ENCODE measurements at regions not wholly inside any gene's neighbourhood (a gene's known extent, or its start where the extent isn't known, plus 50 kb on each side); places are given as distances from the start of the nearest gene placed in this dataset.

- DNase-seq: no peak
Measured at GRCh38 chr2:103814016-103814415, 1039.9 kb upstream of the POU3F3 start.

- no peak for DNase-seq
Measured at GRCh38 chr2:103815731-103816130, 1038.2 kb upstream of the POU3F3 start.

GRCh38 chr2:103817746-103818145 is 1036.2 kb upstream of the POU3F3 start:
- no peak for DNase-seq

- no peak for DNase-seq
Measured at GRCh38 chr2:103818176-103818575, 1035.7 kb upstream of the POU3F3 start.

GRCh38 chr2:103819599-103819998 is 1034.3 kb upstream of the POU3F3 start:
- no peak for DNase-seq

DNA sequence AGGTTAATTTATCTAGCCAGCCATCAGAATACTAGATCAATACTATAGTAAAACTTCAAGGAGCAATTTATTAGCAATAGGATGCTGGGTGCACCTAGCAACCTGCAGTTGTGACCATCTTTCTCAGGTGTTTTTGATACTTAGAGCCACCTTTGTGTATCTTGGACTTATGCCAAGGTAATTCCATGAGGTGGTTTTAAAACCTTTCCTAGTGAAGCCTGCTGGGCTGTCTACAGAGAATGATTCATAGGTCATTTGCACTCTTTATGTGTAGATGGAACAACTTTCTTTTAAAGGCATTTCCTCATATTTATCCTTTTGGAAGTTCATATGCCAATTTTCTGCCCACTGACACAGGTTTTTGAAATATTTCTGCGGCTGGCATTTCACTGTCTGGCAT is 1030.1 kb upstream of the POU3F3 start:
- DNase-seq: peak; percentile 28

DNA sequence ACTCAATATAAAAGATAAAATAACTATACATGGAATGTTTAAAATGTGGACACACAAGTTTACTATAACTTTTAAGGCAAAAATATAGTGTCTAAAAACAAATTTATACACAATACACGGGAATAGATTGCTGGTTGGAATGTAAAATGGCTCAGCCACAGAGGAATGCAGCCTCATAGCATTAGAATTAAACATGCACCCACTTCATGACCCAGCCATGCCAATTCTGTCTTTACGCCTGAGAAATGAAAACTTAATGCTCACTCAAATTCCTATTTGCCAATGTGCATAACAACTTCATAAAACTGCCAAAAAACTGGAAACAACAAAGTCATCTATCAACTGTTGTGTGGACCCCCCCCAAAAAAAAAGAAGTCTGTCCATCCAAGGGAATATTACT is 1006.6 kb upstream of the POU3F3 start:
- no peak for DNase-seq

GRCh38 chr2:103859238-103859637 is 994.7 kb upstream of the POU3F3 start:
- DNase-seq: no peak

- no peak for DNase-seq
Measured at GRCh38 chr2:103860016-103860415, 993.9 kb upstream of the POU3F3 start.

DNA sequence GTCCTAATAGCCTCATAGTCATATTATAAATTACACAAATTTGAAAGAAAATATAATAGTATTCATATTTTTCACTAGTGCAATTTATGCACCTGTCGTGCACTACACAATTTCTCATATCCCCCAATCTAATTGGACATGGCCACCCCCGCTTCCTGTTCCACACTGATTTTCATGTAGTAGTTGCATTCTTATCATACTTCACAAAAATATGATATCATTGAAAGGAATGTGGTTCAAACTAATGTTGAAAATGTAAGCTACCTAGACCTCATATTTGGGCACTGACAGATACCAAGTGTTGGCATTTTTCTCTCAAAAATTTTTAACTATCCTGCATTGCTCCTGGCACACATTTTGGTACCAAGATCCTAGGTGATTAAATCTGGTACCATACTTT is 985.5 kb upstream of the POU3F3 start:
- DNase-seq: no peak

DNA sequence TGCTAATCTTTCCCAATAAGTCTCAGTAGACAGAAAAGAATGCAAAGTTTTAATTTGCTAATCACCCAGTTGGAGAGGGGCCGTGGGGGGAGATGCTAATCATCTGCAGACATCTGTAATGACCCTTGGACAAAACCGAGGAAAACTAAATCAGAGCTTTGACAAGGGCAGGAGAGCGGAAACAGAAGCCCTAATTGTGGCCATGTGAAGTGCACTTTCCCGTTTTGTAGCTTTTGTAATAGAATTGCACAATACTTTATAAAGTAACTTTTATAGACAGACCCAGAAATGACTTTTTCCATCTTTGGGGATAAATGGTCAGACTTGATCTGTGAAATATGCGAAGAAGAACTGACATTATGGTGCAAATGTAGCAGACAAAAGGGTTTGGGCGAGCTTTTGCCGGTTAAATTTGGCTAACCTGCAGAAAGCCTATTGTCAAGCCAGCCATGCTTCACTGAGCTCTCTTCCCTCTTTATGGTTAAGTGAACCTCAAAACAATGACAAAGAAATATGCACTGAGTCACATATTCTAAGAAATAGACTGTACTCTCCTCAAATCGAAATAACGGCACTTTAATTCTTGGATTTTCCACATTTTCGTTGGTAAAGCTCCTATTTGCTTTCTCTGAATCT is 980.1 kb upstream of the POU3F3 start:
- DNase-seq: no peak

- no peak for DNase-seq
Measured at GRCh38 chr2:103875131-103875530, 978.8 kb upstream of the POU3F3 start.

- no peak for DNase-seq
Measured at GRCh38 chr2:103875531-103875930, 978.4 kb upstream of the POU3F3 start.

- no peak for DNase-seq
Measured at GRCh38 chr2:103876611-103877010, 977.3 kb upstream of the POU3F3 start.

- no peak for DNase-seq
Measured at GRCh38 chr2:103879101-103879500, 974.8 kb upstream of the POU3F3 start.

GRCh38 chr2:103880081-103880834 is 973.7 kb upstream of the POU3F3 start:
- peak; percentile 0 for DNase-seq

GRCh38 chr2:103887625-103888024 is 966.3 kb upstream of the POU3F3 start:
- no peak for DNase-seq

- no peak for DNase-seq
Measured at GRCh38 chr2:103896182-103896581, 957.7 kb upstream of the POU3F3 start.

DNA sequence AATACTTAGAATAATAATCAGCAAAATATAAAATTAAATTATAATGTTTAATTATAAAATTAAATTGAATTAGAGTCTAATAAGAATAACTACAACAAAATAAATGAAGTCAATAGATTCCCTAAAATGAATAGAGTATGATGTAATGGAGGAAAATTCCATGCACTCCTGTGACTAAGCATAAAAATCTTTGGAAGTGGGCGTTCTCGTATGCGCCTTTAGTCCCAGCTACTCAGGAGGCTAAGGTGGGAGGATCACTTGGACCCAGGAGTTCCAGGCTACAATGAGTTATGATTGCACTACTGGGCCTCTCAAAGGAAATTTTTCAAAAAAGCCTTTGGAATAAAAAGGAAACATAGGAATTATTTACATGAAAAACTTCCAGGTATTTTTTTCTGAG is 955.4 kb upstream of the POU3F3 start:
- no peak for DNase-seq

DNA sequence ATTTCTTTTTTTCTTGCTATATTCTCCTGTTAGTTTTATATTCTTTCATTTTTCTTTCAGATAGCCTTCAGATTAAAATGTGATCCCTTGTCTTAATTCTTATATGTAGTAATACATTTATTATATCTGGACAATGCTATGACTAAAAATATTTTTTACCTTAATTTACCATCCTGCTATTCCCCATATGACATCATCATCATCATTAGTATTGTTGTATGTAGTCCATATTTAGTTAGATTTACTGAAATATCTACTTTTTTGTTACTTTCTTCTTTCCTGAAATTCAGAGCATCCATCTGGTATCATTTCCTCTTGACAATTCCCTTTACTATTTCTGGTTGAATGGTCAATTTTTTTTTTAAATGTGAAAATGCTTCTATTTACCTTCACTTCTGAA is 951.6 kb upstream of the POU3F3 start:
- no peak for DNase-seq

DNA sequence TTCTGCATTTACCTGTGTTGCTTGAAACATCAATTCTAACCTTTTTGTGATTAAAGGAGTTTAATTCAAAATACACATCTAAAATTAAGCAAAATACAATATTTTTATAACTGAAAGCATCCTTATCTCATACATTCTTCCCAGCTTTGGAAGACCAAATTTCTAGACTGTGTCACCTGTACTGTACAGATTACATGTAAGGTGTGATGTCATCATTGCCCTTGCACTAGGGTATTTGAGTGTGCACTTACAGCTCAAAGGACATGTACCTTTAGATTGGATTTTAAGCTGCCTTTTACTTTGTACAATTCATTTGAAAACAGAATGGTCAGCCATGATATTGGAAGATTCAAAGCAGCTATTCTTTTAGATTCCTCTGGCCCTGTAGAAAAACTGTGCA is 932.8 kb upstream of the POU3F3 start:
- DNase-seq: no peak

DNA sequence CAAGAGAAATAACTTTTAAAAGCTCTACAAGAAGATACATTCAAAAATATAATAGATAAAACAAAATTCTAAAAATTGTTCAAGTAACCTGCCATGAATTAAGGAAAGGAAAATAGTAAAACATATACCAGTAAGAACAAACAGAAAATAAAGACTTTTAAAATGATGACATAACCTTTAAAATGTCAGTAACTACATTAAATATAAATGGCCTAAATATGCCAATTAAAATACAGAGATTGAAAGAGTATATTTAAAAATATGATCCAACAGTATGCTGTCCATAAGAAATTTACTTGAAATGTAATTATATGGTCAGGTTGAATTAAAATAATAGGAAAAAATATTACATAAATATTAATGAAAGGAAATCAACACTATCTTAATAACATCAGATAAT is 911.7 kb upstream of the POU3F3 start:
- no peak for DNase-seq

DNA sequence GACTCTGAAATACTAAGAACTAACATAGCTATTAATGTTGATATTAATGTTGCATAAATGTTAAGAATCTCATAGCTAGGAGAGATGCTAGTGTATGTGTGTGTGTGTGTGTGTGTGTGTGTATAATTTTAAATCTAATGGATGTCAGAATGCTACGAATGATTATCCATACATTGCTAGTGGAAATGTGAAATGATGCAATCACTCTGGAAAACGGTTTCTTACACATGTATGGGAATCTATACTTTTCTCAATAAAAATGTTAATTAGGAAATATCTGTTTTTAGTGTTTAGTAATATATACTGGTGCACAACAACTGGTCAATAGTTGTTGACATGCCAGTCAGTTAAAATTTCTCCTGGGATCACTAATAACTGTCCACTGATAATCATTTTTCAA is 908.8 kb upstream of the POU3F3 start:
- DNase-seq: no peak

GRCh38 chr2:103959174-103960128 is 894.5 kb upstream of the POU3F3 start:
- peak; percentile 8 for DNase-seq

Measured in NCI-H69 (cell line).